Upper lobe of left lung (tissue), 4 donors: ENCODE measurements at regions not wholly inside any gene's neighbourhood (a gene's known extent, or its start where the extent isn't known, plus 50 kb on each side); places are given as distances from the start of the nearest gene placed in this dataset.

Experiments
- EP300 ChIP-seq, 4 donors: sonication (generic); formaldehyde crosslinking; IDR thresholded peaks; one replicate each; pipeline ENCODE4 v1.5.1; 2017; ENCODE audit warnings: antibody characterized with exemption in 4 of 4, control low read depth in 2 of 4
- POLR2A ChIP-seq, 4 donors: fragments of 450-650 bp; IDR thresholded peaks; one replicate each; pipeline ENCODE4 v1.5.1; 2016 to 2017; ENCODE audit warnings: antibody characterized with exemption in 4 of 4, mild to moderate bottlenecking in 2 of 4
- POLR2AphosphoS5 ChIP-seq, 2 donors: sonication (generic); formaldehyde crosslinking; IDR thresholded peaks; one replicate each; pipeline ENCODE4 v1.5.1; 2017; ENCODE audit warnings: antibody characterized with exemption in 2 of 2

DNA sequence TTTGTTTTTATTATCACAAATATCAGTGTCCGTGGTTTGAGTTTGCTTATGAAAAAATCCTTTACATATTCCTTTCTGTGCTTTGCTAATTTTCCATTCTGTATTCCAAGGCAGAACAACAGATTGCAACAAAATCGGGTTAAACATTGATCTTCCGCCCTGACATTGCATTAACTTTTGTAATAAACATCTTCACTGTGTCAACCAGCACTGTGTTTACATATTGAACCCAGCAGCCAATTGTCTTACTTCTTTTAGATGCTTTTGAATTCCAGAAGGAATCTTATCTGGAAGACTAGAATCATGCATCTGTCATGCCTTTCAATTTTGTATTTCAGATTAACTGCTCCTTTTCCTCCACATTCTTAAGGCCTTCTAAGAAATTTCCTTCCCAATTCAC lies 147.8 kb upstream of the CXXC4 start:
- TF ChIP-seq POLR2AphosphoS5 (IDR thresholded peaks at IDR 0.05), result no peak
- TF ChIP-seq POLR2A (IDR thresholded peaks at IDR 0.05), result no peak
- no peak for TF ChIP-seq EP300 (IDR thresholded peaks at IDR 0.05)
